ENCODE measurements at regions not wholly inside any gene's neighbourhood (a gene's known extent, or its start where the extent isn't known, plus 50 kb on each side); places are given as distances from the start of the nearest gene placed in this dataset.

DNA sequence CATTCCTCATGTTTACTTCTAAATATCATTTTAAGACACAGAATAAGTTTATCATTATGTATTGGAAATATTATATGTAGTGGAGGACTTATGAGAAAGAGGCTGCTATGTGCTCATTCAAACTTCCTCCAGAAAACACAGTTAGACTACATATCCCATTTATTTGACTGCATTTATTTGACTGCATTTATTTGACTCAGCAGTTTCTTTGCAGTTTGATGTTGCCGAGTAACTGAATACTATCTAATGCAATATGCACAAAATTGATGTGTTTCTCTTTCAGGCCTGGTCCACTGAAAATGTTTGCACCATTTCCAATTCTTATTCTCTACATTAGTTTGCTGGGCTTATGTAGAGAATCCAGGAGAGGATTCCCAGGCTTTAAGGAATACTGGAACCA, 89.9 kb upstream of the FBN2 start:
- Histone ChIP-seq H3K4me1 (ENCODE audit: insufficient read depth, low read length) (no peaks in the 10 kb centered on the region), H3K4me3 (ENCODE audit: low read length in 2 of 2) (no peak overlapping the region), H3K27me3 (ENCODE audit: insufficient read depth, low read length) (no peaks in the 10 kb centered on the region), H3K27ac (ENCODE audit: low read depth, low read length) (no peak overlapping the region), H3K9me3 (ENCODE audit: control insufficient read depth in 1 of 2, low read length in 2 of 2) (no peaks in the 10 kb centered on the region), H3K36me3 (ENCODE audit: insufficient read depth, low read length) (no peaks in the 10 kb centered on the region)
- no peak overlapping the region for H3K4me3 Mint-ChIP-seq
- ChIA-PET POLR2A (ENCODE audit: partially characterized antibody) (no interaction called here), CTCF (ENCODE audit: partially characterized antibody) (no interaction called here)
- H3K9me3 Mint-ChIP-seq: peaks cover 0 to 4% (median 1%) of the 10 kb centered on the region in 8 donors
- H3K4me1 Mint-ChIP-seq: no peaks in the 10 kb centered on the region
- H3K36me3 Mint-ChIP-seq: no peaks in the 10 kb centered on the region
- no peaks in the 10 kb centered on the region for H3K27me3 Mint-ChIP-seq
- no peak for DNase-seq
- H3K27ac Mint-ChIP-seq: no peak overlapping the region
- intact Hi-C loops (cut with micrococcal nuclease): no loop called here

DNA sequence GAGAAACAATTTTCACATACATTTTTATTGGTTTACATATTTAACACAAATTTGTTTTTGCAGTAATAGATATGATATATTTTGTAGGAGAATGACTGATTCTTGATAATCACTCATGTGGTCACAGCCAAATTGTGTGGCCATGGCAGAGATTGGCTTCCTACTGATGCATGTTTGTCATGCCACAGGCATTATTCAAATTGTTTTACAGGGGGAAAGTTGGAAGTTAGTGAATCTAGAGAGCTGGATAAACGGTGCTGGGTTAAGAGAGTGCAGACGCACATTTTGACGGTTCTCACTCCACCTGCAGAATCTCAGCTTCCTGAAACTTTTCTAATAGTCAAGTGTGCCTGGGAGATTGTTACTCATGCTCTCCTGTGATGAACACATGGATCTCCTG, 91.1 kb upstream of the FBN2 start:
- H3K9me3 Mint-ChIP-seq: peaks cover 0 to 7% (median 1%) of the 10 kb centered on the region in 8 donors
- no peaks in the 10 kb centered on the region for H3K4me1 Mint-ChIP-seq
- no peak overlapping the region for H3K27ac Mint-ChIP-seq
- ChIA-PET POLR2A (ENCODE audit: partially characterized antibody) (no interaction called here), CTCF (ENCODE audit: partially characterized antibody) (no interaction called here)
- Histone ChIP-seq H3K36me3 (ENCODE audit: insufficient read depth, low read length) (no peaks in the 10 kb centered on the region), H3K27ac (ENCODE audit: low read depth, low read length) (no peak overlapping the region), H3K4me1 (ENCODE audit: insufficient read depth, low read length) (no peaks in the 10 kb centered on the region), H3K9me3 (ENCODE audit: control insufficient read depth in 1 of 2, low read length in 2 of 2) (no peaks in the 10 kb centered on the region), H3K4me3 (ENCODE audit: low read length in 2 of 2) (no peak overlapping the region), H3K27me3 (ENCODE audit: insufficient read depth, low read length) (no peaks in the 10 kb centered on the region)
- H3K27me3 Mint-ChIP-seq: no peaks in the 10 kb centered on the region
- no peak for DNase-seq
- no peak overlapping the region for H3K4me3 Mint-ChIP-seq
- H3K36me3 Mint-ChIP-seq: no peaks in the 10 kb centered on the region
- intact Hi-C loops (cut with micrococcal nuclease): no loop called here

- no peak for DNase-seq
- Histone ChIP-seq H3K27ac (ENCODE audit: low read depth, low read length) (no peak overlapping the region), H3K4me3 (ENCODE audit: low read length in 2 of 2) (no peak overlapping the region), H3K4me1 (ENCODE audit: insufficient read depth, low read length) (no peaks in the 10 kb centered on the region), H3K27me3 (ENCODE audit: insufficient read depth, low read length) (no peaks in the 10 kb centered on the region), H3K36me3 (ENCODE audit: insufficient read depth, low read length) (no peaks in the 10 kb centered on the region), H3K9me3 (ENCODE audit: control insufficient read depth in 1 of 2, low read length in 2 of 2) (no peaks in the 10 kb centered on the region)
- peaks cover 0 to 8% (median 1%) of the 10 kb centered on the region in 8 donors for H3K9me3 Mint-ChIP-seq
- H3K36me3 Mint-ChIP-seq: no peaks in the 10 kb centered on the region
- no peak overlapping the region for H3K27ac Mint-ChIP-seq
- H3K27me3 Mint-ChIP-seq: no peaks in the 10 kb centered on the region
- no peak overlapping the region for H3K4me3 Mint-ChIP-seq
- intact Hi-C loops (cut with micrococcal nuclease): no loop called here
- ChIA-PET POLR2A (ENCODE audit: partially characterized antibody) (no interaction called here), CTCF (ENCODE audit: partially characterized antibody) (no interaction called here)
- H3K4me1 Mint-ChIP-seq: no peaks in the 10 kb centered on the region
These were observed 92.1 kb upstream of the FBN2 start for GRCh38 chr5:128630121-128630520.

DNA sequence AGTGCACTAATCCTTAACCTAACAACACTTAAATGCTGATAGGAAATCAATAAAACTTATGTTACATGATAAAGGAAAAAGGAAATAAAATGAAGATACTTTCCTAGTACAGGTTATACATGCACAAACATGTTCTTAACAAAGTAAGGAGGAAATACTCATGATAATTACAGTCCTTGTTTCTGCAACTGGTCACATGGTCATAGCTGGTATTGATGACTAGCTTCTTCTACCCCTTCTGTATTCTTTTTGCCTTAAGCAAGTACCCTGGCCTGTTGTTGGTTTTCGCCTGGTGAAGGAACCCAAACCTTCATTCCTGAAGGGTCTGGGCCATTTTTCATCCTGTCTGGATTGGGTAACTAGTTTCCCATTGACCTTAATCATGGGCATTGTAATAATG, 93.7 kb upstream of the FBN2 start:
- Histone ChIP-seq H3K36me3 (ENCODE audit: insufficient read depth, low read length) (no peaks in the 10 kb centered on the region), H3K27ac (ENCODE audit: low read depth, low read length) (no peak overlapping the region), H3K27me3 (ENCODE audit: insufficient read depth, low read length) (no peaks in the 10 kb centered on the region), H3K4me3 (ENCODE audit: low read length in 2 of 2) (no peak overlapping the region), H3K4me1 (ENCODE audit: insufficient read depth, low read length) (no peaks in the 10 kb centered on the region), H3K9me3 (ENCODE audit: control insufficient read depth in 1 of 2, low read length in 2 of 2) (no peaks in the 10 kb centered on the region)
- H3K4me1 Mint-ChIP-seq: no peaks in the 10 kb centered on the region
- no peak overlapping the region for H3K27ac Mint-ChIP-seq
- ChIA-PET POLR2A (ENCODE audit: partially characterized antibody) (no interaction called here), CTCF (ENCODE audit: partially characterized antibody) (no interaction called here)
- DNase-seq: no peak
- H3K9me3 Mint-ChIP-seq: peaks cover 0 to 8% (median 1%) of the 10 kb centered on the region in 8 donors
- no peaks in the 10 kb centered on the region for H3K27me3 Mint-ChIP-seq
- no peak overlapping the region for H3K4me3 Mint-ChIP-seq
- intact Hi-C loops (cut with micrococcal nuclease): no loop called here
- H3K36me3 Mint-ChIP-seq: no peaks in the 10 kb centered on the region

GRCh38 chr5:128632264-128632663, 94.2 kb upstream of the FBN2 start:
- no peak for DNase-seq
- H3K36me3 Mint-ChIP-seq: no peaks in the 10 kb centered on the region
- H3K4me1 Mint-ChIP-seq: no peaks in the 10 kb centered on the region
- no peaks in the 10 kb centered on the region for H3K27me3 ChIP-seq (ENCODE audit: insufficient read depth, low read length)
- peaks cover 0 to 1% of the 10 kb centered on the region in 2 donors for H3K27me3 Mint-ChIP-seq
- H3K9me3 ChIP-seq (ENCODE audit: control insufficient read depth in 1 of 2, low read length in 2 of 2): no peaks in the 10 kb centered on the region
- H3K27ac Mint-ChIP-seq: no peak overlapping the region
- ChIA-PET CTCF (ENCODE audit: partially characterized antibody) (no interaction called here), POLR2A (ENCODE audit: partially characterized antibody) (no interaction called here)
- no peaks in the 10 kb centered on the region for H3K4me1 ChIP-seq (ENCODE audit: insufficient read depth, low read length)
- H3K4me3 ChIP-seq (ENCODE audit: low read length in 2 of 2): no peak overlapping the region
- intact Hi-C loops (cut with micrococcal nuclease): no loop called here
- H3K36me3 ChIP-seq (ENCODE audit: insufficient read depth, low read length): no peaks in the 10 kb centered on the region
- no peak overlapping the region for H3K27ac ChIP-seq (ENCODE audit: low read depth, low read length)
- H3K9me3 Mint-ChIP-seq: peaks cover 0 to 8% (median 1%) of the 10 kb centered on the region in 8 donors
- H3K4me3 Mint-ChIP-seq: no peak overlapping the region

DNA sequence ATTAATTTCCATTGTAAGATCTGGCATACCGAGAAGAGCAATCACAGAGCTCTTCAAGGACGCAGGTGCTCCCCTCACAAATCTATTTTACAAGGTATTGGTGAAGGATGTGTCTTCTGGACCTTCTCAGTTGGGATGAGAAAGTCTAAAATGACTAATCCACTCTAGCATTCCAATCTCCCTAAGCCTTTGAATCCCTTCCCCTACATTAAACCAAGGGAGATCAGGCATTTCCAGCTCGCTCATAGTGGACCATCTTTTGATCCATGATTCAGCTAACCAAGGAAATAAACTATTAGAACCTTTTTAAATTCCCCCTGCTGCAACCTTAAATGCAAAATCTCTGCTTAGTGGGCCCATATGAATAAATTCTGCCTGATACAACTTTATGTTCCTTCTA, 95.9 kb upstream of the FBN2 start:
- Histone ChIP-seq H3K27ac (ENCODE audit: low read depth, low read length) (no peak overlapping the region), H3K9me3 (ENCODE audit: control insufficient read depth in 1 of 2, low read length in 2 of 2) (no peaks in the 10 kb centered on the region), H3K4me1 (ENCODE audit: insufficient read depth, low read length) (no peaks in the 10 kb centered on the region), H3K4me3 (ENCODE audit: low read length in 2 of 2) (no peak overlapping the region), H3K36me3 (ENCODE audit: insufficient read depth, low read length) (no peaks in the 10 kb centered on the region), H3K27me3 (ENCODE audit: insufficient read depth, low read length) (no peaks in the 10 kb centered on the region)
- intact Hi-C loops (cut with micrococcal nuclease): no loop called here
- ChIA-PET POLR2A (ENCODE audit: partially characterized antibody) (no interaction called here), CTCF (ENCODE audit: partially characterized antibody) (no interaction called here)
- Mint-ChIP-seq H3K36me3 (no peaks in the 10 kb centered on the region), H3K9me3 (peaks cover 0 to 8% (median 1%) of the 10 kb centered on the region in 8 donors), H3K4me3 (no peak overlapping the region), H3K27ac (no peak overlapping the region), H3K4me1 (no peaks in the 10 kb centered on the region), H3K27me3 (peaks cover 0 to 1% of the 10 kb centered on the region in 2 donors)
- DNase-seq: no peak

DNA sequence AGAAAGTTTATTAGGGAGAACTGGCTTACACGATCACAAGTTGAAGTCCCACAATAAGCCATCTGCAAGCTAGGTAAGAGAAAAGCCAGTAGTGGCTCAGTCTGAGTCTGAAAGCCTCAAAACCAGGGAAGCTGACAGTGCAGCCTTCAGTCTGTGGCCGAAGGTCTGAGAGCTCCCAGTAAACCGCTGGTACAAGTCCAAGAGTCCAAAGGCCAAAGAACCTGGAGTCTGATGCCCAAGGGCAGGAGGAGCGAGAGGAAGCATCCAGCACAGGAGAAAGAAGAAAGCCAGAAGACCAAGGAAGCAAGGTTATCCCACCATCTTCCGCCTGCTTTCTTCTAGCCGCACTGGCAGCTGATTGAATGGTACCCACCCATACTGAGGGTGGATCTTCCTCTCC, 97.3 kb upstream of the FBN2 start:
- intact Hi-C loops (cut with micrococcal nuclease): no loop called here
- Histone ChIP-seq H3K9me3 (ENCODE audit: control insufficient read depth in 1 of 2, low read length in 2 of 2) (no peaks in the 10 kb centered on the region), H3K27ac (ENCODE audit: low read depth, low read length) (no peak overlapping the region), H3K36me3 (ENCODE audit: insufficient read depth, low read length) (no peaks in the 10 kb centered on the region), H3K4me1 (ENCODE audit: insufficient read depth, low read length) (no peaks in the 10 kb centered on the region), H3K4me3 (ENCODE audit: low read length in 2 of 2) (no peak overlapping the region), H3K27me3 (ENCODE audit: insufficient read depth, low read length) (no peaks in the 10 kb centered on the region)
- Mint-ChIP-seq H3K4me1 (no peaks in the 10 kb centered on the region), H3K36me3 (no peaks in the 10 kb centered on the region), H3K9me3 (peaks cover 0 to 4% (median 0%) of the 10 kb centered on the region in 8 donors), H3K27me3 (peaks cover 0 to 1% of the 10 kb centered on the region in 2 donors), H3K4me3 (no peak overlapping the region), H3K27ac (no peak overlapping the region)
- ChIA-PET CTCF (ENCODE audit: partially characterized antibody) (no interaction called here), POLR2A (ENCODE audit: partially characterized antibody) (no interaction called here)
- no peak for DNase-seq

DNA sequence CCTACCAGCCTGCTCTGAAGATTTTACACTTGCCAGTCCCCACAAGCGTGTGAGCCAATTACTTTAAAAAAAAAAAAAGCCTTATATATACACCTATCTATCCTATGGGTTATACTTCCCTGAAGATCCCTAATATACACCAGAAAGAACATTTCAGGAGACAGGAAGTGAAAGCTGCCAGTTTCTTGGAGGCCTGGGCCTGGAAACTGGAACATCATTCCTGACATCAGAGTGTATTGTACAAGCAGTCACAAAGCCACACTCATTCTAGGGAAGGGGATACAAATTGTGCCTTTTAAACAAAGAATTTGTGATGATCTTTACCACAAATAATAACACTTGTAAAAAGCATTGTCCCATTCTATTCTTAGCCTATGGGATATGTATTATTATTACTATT, 98.3 kb upstream of the FBN2 start:
- Mint-ChIP-seq H3K4me1 (no peaks in the 10 kb centered on the region), H3K27ac (no peak overlapping the region), H3K4me3 (no peak overlapping the region), H3K27me3 (peaks cover 0 to 1% of the 10 kb centered on the region in 2 donors), H3K36me3 (no peaks in the 10 kb centered on the region), H3K9me3 (peaks cover 0 to 4% (median 0%) of the 10 kb centered on the region in 8 donors)
- ChIA-PET CTCF (ENCODE audit: partially characterized antibody) (no interaction called here), POLR2A (ENCODE audit: partially characterized antibody) (no interaction called here)
- H3K4me1 ChIP-seq (ENCODE audit: insufficient read depth, low read length): no peaks in the 10 kb centered on the region
- H3K27me3 ChIP-seq (ENCODE audit: insufficient read depth, low read length): no peaks in the 10 kb centered on the region
- intact Hi-C loops (cut with micrococcal nuclease): no loop called here
- H3K36me3 ChIP-seq (ENCODE audit: insufficient read depth, low read length): no peaks in the 10 kb centered on the region
- H3K27ac ChIP-seq (ENCODE audit: low read depth, low read length): no peak overlapping the region
- DNase-seq: no peak
- no peak overlapping the region for H3K4me3 ChIP-seq (ENCODE audit: low read length in 2 of 2)
- H3K9me3 ChIP-seq (ENCODE audit: control insufficient read depth in 1 of 2, low read length in 2 of 2): no peaks in the 10 kb centered on the region
